ENCODE measurements at regions not wholly inside any gene's neighbourhood (a gene's known extent, or its start where the extent isn't known, plus 50 kb on each side); places are given as distances from the start of the nearest gene placed in this dataset.

DNA sequence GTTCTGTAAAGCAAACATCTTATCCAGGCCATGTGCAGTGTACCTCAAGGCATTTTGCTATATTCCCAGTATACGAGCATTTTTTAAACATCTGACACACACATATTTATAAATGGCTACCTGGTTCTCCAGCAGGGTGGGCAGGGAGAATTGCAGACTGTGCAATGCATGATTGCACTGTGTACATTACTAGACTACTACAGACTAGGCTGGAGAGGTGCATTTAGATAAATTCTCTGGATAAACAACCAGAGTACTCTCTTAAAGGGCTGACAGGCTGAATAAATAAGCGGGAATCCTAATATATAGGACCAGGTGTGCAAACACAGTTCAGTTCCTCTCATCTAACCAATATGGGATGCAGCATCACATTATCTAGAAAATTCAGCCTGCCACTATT, 428.3 kb upstream of the ARID1B start:
- ChIA-PET CTCF (no interaction called here), RAD21 (ENCODE audit: low non-redundant PET in 1 of 2, low total read pairs in 2 of 2, uncharacterized antibody in 2 of 2, unreplicated experiment in 2 of 2) (no interaction called here), POLR2A (no interaction called here)
- no peak overlapping the region for H3K4me3 ChIP-seq (replicated peaks in 1 of 2; ENCODE audit: low read depth in 1 of 2, low read length in 2 of 2)
- no peak overlapping the region for H3K4me2 ChIP-seq (ENCODE audit: low read length)
- H3K9me2 ChIP-seq (ENCODE audit: insufficient read depth), result no peaks in the 10 kb centered on the region
- H3K4me1 ChIP-seq (ENCODE audit: control insufficient read depth in 1 of 2, insufficient read depth in 2 of 2, low read length in 2 of 2), result no peaks in the 10 kb centered on the region
- no peak overlapping the region for H3K9ac ChIP-seq (ENCODE audit: low read length)
- no peaks in the 10 kb centered on the region for H3K9me3 ChIP-seq (ENCODE audit: control insufficient read depth in 1 of 2, insufficient read depth in 1 of 2, low read depth in 1 of 2, low read length in 2 of 2)
- H3K27ac ChIP-seq (ENCODE audit: low read depth, low read length), result no peak overlapping the region
- BruUV-seq (replicated peaks), result no TSS peak
- ATAC-seq (no peak), DNase-seq (ENCODE audit: low read depth, low spot score) (no peak)
- intact Hi-C loops (cut with micrococcal nuclease), result no loop called here
- H3K36me3 ChIP-seq (ENCODE audit: control insufficient read depth in 1 of 2, insufficient read depth in 2 of 2, low read length in 2 of 2), result no peaks in the 10 kb centered on the region
- no peaks in the 10 kb centered on the region for H4K20me1 ChIP-seq (ENCODE audit: insufficient read depth)
- no peaks in the 10 kb centered on the region for H3K79me2 ChIP-seq (ENCODE audit: insufficient read depth, low read length)
- H3K27me3 ChIP-seq (ENCODE audit: insufficient read depth, low read length), result peaks cover 29% of the 10 kb centered on the region
- TF ChIP-seq CEBPB (IDR thresholded peaks at IDR 0.05; ENCODE audit: low read depth), result no peak
- TF ChIP-seq CBX3 (IDR thresholded peaks at IDR 0.05; ENCODE audit: low read depth), result no peak
- TF ChIP-seq RAD21 (IDR thresholded peaks at IDR 0.05; ENCODE audit: low read depth), result no peak
- no peak for TF ChIP-seq ZNF274 (IDR thresholded peaks at IDR 0.05; ENCODE audit: low read depth, low read length)
- no peak for TF ChIP-seq SP1 (IDR thresholded peaks at IDR 0.05; ENCODE audit: low read depth)
- TF ChIP-seq EGR1 (IDR thresholded peaks at IDR 0.05; ENCODE audit: low read depth), result no peak
- no peak for TF ChIP-seq JUND (IDR thresholded peaks at IDR 0.05)
- TF ChIP-seq, protein P1, sequence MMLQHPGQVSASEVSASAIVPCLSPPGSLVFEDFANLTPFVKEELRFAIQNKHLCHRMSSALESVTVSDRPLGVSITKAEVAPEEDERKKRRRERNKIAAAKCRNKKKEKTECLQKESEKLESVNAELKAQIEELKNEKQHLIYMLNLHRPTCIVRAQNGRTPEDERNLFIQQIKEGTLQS (IDR thresholded peaks at IDR 0.05), result no peak
- TF ChIP-seq FOSL1 (IDR thresholded peaks at IDR 0.05; ENCODE audit: low read depth), result no peak
- no peak for TF ChIP-seq TCF7L2 (IDR thresholded peaks at IDR 0.05; ENCODE audit: borderline replicate concordance, extremely low read depth, insufficient read depth, insufficient read length)
- TF ChIP-seq YY1 (IDR thresholded peaks at IDR 0.05; ENCODE audit: extremely low read depth, insufficient replicate concordance, low read depth, low read length), result no peak
- TF ChIP-seq, protein P2, sequence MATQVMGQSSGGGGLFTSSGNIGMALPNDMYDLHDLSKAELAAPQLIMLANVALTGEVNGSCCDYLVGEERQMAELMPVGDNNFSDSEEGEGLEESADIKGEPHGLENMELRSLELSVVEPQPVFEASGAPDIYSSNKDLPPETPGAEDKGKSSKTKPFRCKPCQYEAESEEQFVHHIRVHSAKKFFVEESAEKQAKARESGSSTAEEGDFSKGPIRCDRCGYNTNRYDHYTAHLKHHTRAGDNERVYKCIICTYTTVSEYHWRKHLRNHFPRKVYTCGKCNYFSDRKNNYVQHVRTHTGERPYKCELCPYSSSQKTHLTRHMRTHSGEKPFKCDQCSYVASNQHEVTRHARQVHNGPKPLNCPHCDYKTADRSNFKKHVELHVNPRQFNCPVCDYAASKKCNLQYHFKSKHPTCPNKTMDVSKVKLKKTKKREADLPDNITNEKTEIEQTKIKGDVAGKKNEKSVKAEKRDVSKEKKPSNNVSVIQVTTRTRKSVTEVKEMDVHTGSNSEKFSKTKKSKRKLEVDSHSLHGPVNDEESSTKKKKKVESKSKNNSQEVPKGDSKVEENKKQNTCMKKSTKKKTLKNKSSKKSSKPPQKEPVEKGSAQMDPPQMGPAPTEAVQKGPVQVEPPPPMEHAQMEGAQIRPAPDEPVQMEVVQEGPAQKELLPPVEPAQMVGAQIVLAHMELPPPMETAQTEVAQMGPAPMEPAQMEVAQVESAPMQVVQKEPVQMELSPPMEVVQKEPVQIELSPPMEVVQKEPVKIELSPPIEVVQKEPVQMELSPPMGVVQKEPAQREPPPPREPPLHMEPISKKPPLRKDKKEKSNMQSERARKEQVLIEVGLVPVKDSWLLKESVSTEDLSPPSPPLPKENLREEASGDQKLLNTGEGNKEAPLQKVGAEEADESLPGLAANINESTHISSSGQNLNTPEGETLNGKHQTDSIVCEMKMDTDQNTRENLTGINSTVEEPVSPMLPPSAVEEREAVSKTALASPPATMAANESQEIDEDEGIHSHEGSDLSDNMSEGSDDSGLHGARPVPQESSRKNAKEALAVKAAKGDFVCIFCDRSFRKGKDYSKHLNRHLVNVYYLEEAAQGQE (IDR thresholded peaks at IDR 0.05; ENCODE audit: low read depth), result no peak
- TF ChIP-seq POLR2A (IDR thresholded peaks at IDR 0.05; ENCODE audit: borderline replicate concordance, extremely low read depth, insufficient read depth, insufficient read length), result no peak
- no peak for TF ChIP-seq POLR2AphosphoS5 (IDR thresholded peaks at IDR 0.05; ENCODE audit: low read depth, low read length)
- TF ChIP-seq SRF (IDR thresholded peaks at IDR 0.05; ENCODE audit: low read depth), result no peak
- no peak for TF ChIP-seq EZH2phosphoT487 (IDR thresholded peaks at IDR 0.05; ENCODE audit: borderline replicate concordance)
- no peak overlapping the region for H2AFZ ChIP-seq (ENCODE audit: low read depth, low read length, poor library complexity, severe bottlenecking)
